Activated CD8-positive, alpha-beta memory T cell treated with anti-CD3 and anti-CD28 coated beads for 24 hours (primary cell): ENCODE measurements at regions not wholly inside any gene's neighbourhood (a gene's known extent, or its start where the extent isn't known, plus 50 kb on each side); places are given as distances from the start of the nearest gene placed in this dataset.

ENCODE experiments used
- DNase-seq: peaks from one replicate; pipeline ENCODE4 v3.0.0-alpha.2; 2020

GRCh38 chr4:140277576-140277975 lies 95.9 kb upstream of the SCOC start:
- DNase-seq, result no peak

DNA sequence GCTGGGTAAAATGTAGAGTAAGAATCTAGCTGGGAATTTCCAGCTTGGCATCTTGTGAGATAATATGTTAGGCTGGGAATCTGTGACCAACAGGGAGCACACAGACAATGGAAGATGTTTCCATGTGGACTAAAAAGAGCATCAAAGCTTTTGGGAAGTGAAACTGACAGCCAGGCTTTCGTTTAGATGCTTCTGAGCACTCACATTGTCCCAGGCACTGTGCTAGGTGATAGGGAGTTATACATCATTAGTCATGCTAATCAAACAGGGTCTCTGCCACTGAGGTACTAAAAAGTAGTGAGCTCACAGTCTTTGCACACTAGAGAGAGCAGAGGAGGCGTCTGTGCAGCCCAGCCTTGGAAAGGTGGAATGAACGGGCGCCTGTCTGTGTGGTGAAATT lies 101.9 kb upstream of the SCOC start:
- no peak for DNase-seq

GRCh38 chr4:140269369-140269768 lies 104.1 kb upstream of the SCOC start:
- no peak for DNase-seq

DNA sequence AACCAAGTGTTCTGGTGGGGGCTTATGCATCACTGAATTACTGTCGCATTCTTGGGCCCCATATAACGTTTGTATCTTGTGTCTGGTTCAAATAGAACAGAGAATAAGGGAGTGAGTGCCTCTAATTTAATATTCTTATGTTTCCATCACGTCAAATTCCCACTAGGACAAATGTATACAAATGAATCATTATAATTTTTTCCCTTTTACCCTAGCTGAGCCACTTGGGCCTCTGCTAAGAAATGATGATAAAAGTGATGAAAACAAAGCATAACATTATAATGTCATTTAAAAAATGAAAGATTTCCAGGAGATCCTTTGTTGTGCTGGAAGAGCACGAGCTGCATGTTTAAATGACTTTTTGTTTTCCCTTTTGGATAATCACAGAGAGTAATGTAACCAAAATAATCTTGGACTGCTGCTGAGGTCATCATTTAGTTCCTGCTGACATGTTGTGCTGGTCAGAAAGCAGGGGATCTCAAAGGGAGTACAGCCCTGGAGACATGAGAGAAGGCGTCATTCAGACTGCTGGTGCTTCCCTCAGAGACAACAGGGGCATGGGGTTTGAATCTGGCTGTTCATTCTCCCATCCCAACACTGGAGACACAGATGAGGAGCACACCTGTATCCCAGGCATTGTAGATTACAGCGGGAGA lies 105.1 kb upstream of the SCOC start:
- DNase-seq, result no peak

GRCh38 chr4:140267576-140267975 lies 105.9 kb upstream of the SCOC start:
- no peak for DNase-seq

- DNase-seq, result no peak
Measured at GRCh38 chr4:140266958-140267568, 106.4 kb upstream of the SCOC start.

GRCh38 chr4:140260227-140260626 lies 106.2 kb upstream of the MAML3 start:
- DNase-seq, result no peak

DNA sequence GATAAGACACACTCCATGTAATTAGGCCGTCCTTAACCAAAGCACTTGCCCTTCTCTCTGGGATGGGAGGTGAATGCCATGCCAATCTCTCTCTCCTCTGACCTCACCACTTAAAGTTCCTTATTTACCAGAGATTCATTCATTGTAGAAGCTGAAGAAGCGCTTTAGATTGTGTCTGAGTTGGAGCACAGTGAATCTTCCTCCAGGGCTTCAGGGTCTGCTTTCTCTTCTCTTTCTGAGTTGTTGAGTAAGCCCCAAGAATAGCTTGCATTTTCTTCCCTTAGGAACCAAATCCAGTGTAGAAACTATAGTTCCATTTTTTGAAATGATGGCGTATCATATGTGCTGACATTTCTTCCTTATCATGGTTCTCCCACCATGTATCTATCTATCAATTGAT lies 104.5 kb upstream of the MAML3 start:
- no peak for DNase-seq

DNA sequence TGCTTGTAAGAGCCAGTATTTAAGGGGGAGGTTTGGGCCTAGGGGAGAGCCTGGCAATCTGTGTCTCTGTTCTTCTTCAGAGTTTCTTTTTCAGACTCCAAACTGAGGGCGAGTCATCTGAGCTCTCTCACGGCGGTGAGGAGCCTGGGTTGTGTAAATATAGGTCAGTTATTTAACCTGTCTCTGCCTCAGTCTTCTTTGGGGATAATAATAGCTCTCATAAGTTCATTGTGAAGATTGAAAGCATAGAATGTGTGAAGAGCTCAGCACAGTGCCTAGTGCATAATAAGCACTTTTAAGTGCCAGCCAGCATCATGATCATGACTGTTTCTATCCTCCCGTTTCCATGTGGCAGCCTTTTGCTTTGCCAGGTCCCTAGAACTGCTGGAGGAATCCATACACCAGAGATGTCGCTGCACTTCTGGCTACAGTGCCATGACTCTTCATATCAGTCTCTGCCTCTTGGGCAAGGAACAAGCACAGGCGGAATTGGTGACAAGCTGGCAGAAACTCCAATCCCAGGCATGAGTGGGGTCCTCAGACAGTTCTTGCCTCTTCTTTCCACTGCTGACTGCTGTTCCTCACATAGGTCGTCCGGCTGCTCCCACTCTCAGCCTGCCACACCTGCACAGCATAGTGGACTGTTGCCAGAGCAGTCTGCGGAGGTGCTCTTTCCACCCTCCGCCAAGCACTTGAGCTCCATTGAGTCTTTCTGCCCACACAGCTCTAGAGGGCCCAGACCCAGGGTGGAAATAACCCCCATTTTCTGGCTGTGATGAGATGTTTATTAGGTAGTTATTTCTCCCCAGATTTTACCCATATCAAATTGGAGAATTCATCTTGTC lies 103.7 kb upstream of the MAML3 start:
- no peak for DNase-seq

DNA sequence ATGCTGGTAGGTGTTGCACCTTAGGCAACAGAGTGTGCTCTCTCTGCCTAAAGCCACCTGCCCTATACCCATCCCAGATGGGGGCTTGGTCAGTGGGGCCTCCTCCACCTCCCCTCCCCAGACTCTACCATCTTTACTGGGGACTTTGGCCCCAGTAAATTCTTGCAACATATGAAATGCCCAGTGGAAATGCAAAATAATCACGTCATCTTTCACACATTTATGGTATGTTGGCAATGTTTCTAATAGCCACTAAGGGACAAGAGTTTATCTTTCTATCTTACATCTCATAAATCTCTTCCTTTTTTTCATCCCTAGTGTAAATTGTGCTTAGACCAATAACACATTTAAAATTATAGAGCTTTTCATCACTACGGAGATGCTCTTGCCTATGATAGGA lies 103.0 kb upstream of the MAML3 start:
- DNase-seq, result no peak

- no peak for DNase-seq
Measured at GRCh38 chr4:140256335-140256734, 102.4 kb upstream of the MAML3 start.

DNA sequence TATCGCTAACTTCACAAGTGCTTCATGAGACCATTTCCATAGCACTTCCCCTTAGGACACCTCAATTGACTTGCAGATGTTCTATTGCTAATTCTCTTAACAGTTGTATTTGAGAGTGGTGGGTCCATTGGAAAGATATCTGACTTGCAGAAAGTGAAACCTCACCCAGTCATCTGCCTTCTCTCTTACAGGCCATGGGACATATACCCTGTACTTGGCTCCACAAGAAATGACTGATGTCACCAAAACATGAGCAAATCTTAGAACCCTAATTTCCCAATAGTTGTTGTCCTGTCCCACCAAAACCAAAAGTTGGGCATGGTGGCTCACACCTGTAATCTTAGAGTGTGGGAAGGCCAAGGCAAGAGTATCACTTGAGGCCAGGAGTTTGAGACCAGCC lies 101.9 kb upstream of the MAML3 start:
- no peak for DNase-seq

GRCh38 chr4:140255467-140255866 lies 101.5 kb upstream of the MAML3 start:
- DNase-seq, result no peak

DNA sequence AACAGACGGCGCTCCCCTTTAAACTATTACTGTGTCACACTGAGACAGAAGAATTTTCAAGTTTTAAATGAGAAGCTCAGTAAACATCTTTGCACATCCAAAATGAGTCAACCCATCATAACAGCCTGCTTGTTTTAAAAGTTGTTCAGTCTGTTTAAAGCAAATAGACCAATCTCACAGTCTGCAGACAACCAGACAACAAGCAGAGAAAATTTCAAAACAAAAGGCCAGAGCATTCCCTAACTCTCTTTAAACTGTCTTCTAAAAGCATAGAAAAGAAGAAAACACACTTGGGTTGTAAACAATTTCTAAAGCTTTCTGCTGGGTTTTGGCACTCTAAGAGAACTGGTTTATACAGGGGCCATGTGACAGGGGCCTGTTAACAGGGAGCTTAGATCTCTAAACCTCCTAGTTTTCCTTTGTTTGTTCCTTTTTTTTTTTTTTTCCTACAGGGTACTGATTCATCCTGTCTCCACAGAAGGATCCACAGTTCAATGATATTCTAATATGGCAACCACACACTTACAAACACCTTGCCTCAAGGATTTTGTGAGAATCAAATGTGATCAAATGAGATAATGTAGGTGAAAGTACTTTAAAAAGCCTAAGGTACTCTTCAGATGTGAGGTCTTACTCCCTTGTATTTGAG lies 100.8 kb upstream of the MAML3 start:
- DNase-seq, result no peak

DNA sequence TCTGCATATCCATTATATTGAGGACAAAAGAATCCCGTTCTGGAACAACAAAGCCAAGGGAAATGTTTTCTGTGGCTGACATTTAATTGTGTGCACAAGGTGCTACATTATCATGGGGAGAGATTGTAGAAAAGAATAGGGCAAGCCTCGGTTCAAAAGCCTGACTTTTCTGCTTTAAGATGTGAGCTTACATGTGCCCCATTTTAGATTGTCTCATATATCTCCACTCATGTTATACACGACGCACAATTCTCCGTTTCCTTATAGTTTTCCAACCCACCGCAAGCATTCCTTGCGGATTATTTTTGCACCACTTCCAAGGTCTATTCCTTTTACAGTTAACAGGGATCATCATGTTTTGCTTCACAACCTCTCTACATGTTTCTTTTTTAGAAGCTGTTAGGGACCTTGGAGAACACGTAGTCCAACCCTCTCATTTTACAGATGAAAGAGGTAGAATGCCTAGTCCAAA lies 99.6 kb upstream of the MAML3 start:
- no peak for DNase-seq

DNA sequence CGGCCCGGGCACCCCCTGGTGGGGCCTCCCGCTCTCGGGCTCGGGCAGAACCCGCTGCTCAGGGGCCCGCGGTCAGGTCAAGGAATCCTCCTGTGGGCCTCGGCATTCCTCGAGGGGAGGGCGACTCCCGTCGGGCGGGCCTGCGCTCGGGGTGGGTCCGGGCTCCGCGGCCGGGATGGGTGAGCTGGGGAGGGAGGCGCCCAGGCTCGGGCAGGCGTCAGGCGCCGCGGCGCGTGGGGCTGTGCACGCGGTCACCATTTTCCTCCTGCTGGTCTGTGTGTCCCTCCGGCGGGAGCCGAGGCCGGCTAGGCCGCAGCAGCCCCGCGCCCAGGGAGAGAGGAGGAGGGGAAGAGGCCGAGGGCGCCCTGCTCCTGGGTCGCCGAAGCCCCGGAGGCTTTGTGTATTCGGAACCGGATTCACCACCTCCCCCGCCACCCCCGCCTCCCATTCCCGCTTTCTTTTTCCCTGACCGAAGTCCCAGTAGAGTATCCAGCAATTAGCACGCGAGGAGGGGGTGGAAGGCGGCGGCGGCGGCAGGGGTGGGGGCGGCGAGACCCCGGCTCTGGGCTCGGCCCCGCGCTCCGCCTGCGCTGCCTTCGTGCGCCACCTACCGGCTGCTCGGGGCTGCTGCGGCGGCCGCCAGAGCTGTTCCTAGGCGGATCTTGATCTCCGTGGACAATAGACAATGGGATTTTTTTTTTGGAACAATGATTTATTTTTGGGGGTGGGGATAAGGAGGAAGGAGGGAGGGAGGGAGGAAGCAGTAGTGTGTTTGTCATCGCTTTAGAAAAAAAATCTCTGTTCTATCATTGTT lies 99.0 kb upstream of the MAML3 start:
- peak; percentile 85 for DNase-seq

GRCh38 chr4:140252141-140252741 lies 98.3 kb upstream of the MAML3 start:
- DNase-seq, result peak; percentile 63

DNA sequence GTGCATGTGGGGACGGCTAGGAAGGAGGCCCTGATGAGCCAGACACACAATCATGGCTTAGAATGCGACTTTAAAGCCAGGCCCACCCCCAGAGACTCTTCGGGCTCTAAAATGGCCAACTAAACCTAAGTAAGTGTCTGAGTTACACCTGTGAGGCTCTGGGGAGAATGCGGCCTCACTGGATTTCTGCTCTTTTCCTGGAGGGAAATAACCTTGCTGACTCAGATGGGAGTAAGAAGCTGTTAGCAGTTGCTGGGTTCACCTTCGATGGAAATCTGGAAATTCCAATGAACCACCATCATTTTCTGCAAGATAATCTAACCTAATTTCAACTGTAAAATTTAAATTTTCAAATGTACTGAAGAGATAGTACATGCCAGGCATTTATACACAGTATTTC lies 97.6 kb upstream of the MAML3 start:
- DNase-seq, result no peak

DNA sequence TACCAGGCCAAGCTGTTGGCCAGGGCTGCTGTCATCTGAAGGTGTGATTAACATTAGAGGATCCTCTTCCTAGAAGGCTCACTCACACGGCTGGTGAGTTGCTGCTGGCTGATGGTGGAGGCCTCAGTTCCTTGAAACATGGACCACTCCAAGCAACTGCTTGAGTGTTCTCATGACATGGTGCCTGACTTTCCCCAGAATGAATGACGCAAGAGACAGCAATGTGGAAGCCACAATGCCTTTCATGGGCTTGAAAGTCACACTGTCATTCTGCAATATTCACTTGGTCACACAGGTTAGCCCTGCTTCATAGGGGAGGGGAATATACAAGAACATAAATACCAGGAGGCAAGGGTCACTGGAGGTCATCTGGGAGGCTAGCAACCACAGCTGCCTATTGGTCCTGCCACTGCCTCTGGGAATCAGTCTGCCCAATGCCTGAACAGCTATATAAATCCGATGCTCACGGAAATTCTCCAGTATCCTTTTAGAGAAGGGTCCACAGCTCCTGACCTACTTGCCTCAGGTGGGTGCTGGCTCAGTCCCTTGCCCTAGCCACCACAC lies 97.1 kb upstream of the MAML3 start:
- no peak for DNase-seq

- DNase-seq, result no peak
Measured at GRCh38 chr4:140249351-140249750, 95.4 kb upstream of the MAML3 start.

DNA sequence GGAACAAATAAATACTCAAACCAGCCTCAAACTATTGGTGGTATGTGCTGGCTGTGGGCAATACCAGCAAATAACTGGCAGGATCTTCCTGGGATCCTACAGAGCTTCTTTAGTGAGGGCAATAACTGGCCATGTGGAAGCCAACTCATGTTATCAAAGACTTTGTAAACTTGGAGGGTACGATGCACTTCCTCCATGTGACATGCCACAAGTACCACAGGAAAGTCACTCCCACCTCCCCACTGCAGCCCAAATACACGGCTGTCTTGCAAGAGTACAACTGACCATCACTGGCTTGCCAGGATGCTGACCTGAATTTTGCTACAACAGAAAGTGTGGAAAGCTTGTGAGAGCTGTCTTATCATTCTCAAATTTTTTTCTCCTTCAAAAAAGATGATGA lies 93.3 kb upstream of the MAML3 start:
- no peak for DNase-seq

GRCh38 chr4:140246216-140246615 lies 92.2 kb upstream of the MAML3 start:
- no peak for DNase-seq
